Cardiac fibroblast (primary cell): ENCODE measurements at regions not wholly inside any gene's neighbourhood (a gene's known extent, or its start where the extent isn't known, plus 50 kb on each side); places are given as distances from the start of the nearest gene placed in this dataset.

Experiments
- DNase-seq, 2 donors: peaks; one replicate each; pipeline versions ENCODE4 v3.0.0 to v3.0.0-alpha.2; 2010; ENCODE audit warnings: low read depth in 2 of 2
- H3K4me3 ChIP-seq, 2 donors: replicated peaks in 1 of 2; 1 replicate in 1 of 2; 2 replicates in 1 of 2; pipeline ENCODE4 v1.5.1; 2011; ENCODE audit warnings: low read depth in 2 of 2, low read length in 2 of 2, mild to moderate bottlenecking in 2 of 2, moderate library complexity in 1 of 2
- TF ChIP-seq, protein P1 (sequence below): IDR thresholded peaks from one replicate; pipeline ENCODE4 v1.5.1; 2011; ENCODE audit warnings: low read depth, mild to moderate bottlenecking, low read length, inconsistent platforms

DNA sequence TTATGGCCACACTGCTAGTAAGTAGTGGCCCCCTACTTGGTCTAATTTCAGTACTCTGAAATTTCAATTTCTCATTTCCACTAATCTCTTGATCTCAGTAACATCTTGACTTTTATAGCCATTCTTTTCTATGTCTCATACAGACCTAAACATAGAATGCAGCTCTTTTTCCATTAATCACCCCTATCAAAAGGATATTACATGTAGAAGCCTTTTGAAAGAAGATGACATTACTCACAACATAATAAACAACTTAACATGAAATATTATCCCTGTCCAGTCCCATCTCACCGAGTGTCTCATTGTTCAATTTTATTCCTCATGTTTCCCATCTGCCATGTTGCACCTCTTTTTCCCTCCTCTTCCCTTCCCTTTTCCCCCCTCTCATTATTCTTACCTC lies 81.1 kb upstream of the KLHL13 start:
- TF ChIP-seq, protein P1, sequence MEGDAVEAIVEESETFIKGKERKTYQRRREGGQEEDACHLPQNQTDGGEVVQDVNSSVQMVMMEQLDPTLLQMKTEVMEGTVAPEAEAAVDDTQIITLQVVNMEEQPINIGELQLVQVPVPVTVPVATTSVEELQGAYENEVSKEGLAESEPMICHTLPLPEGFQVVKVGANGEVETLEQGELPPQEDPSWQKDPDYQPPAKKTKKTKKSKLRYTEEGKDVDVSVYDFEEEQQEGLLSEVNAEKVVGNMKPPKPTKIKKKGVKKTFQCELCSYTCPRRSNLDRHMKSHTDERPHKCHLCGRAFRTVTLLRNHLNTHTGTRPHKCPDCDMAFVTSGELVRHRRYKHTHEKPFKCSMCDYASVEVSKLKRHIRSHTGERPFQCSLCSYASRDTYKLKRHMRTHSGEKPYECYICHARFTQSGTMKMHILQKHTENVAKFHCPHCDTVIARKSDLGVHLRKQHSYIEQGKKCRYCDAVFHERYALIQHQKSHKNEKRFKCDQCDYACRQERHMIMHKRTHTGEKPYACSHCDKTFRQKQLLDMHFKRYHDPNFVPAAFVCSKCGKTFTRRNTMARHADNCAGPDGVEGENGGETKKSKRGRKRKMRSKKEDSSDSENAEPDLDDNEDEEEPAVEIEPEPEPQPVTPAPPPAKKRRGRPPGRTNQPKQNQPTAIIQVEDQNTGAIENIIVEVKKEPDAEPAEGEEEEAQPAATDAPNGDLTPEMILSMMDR: no peak
- H3K4me3 ChIP-seq: no peak overlapping the region
- no peak for DNase-seq

DNA sequence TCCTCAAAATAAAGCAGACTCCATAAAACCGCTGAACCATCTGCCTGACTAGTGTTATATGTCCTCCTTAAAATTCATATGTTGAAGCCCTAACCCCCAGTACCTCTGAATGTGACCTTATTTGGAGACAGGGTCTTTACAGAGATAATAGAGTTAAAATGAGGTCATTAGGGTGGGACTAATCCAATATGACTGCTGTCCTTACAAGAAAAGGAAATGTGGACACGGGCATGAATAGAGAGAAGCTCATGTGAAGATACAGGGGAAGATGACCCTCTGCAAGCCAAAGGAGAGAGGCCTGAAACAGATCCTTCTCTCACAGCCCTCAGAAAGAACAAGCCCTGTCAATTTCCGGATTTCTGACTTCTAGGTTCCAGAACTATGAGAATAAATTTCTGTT lies 82.0 kb upstream of the KLHL13 start:
- no peak for DNase-seq
- TF ChIP-seq, protein P1: no peak
- H3K4me3 ChIP-seq: no peak overlapping the region

DNA sequence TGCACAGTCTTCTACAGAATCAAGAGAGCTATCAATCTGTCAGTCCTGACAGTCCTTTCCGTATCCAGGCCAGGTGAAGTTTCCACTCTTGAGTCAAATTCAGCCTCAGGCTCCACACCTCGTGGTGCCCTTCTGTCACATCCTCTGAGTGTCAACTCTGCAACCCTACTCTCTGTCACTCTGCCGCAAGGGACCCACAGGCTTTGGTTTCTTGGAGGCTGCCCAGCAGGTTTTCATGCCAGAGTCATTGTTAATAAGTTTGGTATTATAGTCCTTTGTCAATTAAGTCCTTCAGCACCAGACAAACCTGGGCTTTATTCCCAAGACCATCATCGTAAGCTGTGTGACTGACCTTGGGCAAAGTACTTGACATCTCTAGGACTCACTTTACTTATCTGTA lies 83.4 kb upstream of the KLHL13 start:
- TF ChIP-seq, protein P1: no peak
- H3K4me3 ChIP-seq: no peak overlapping the region
- no peak for DNase-seq

DNA sequence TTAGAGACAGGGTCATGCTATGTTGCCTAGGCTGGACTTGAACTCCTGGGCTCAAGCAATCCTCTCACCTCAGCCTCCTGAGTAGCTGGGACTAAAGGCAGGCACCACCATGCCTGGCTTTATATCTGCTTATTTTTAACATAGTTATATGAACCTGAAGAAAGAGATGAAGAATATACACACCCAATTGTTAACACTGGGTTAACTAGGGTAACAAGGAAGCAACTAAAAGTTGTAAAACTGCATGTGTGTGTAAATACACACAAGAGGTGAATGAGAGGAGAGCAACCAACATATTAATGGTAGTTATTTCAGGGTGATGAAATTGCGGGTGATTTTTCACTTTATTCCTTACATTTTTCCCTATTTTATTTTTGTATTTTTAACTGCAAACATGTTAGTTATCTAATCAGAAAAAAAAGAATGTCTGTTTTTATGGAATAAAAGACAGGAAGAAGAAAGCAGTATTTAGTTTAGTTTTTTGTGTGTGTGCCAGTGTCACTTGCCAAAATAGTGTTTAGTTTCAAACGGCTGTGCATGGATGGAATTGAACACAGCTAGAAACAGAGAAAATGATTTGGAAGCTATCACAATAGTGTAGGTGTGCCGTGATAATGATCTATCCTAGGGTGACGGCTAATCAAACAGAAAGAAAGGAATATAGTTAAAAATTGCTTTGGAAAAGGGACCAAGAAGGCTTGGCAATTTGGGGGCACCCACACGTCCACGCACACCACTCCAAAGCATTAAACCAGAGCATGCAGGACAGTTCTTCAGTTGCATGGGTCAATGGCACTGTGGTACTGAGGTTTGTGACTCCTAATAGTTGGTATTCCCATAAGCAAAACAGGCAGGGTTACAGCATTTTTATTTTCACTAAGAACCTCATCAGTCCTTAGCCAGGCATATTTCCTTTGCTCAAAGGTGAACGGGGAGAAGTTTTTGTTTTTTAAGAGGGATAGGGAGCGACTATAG lies 89.1 kb upstream of the KLHL13 start:
- H3K4me3 ChIP-seq: no peak overlapping the region
- DNase-seq: no peak
- TF ChIP-seq, protein P1: no peak

DNA sequence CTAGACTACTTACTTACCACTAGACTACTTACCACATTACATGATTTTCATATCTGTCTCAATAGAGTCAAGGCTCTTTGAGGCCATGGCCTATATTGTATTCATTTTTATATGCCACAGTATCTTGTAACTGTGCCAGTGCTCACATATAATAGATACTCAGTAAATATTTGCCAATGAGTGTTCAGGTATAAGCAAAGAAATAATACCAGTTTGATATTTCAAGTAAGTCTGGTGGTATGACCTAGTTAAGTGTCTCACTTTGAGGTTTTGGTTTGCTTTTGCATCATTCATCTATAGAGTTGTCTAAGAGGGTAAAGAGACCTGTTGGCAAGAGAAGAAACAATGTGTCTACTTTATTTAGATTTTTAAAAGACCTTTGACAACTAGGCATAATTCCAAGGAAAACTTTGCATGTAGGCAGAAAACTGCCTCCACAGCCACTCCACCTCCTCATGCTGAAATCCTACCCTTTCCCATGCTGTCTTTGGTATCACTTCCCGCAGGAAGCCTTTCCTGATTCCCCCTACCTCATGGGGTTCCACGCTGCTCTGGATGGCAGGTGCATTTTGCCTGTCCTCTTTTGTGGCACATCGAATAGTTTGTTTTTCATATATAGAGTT lies 91.3 kb upstream of the KLHL13 start:
- DNase-seq: no peak
- TF ChIP-seq, protein P1: no peak
- no peak overlapping the region for H3K4me3 ChIP-seq

DNA sequence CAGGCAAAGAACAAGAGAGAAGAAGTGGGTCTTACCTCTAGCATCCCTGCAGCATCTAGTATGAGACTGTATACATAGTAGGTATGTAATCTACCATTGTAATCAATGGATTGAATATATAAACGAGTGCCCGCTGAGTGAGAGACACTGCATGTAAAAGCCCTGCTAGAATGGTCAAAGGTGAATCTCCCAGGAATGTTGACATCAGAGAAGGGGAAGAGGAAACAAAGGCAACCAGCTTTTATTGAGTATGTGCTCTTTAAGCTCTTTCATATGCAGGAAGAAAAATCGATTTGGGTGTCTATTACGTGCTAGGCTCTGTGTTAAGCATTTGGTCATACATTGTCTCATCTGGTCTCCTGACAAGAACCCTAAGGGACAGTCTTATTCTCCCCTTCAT lies 91.9 kb upstream of the KLHL13 start:
- TF ChIP-seq, protein P1: no peak
- H3K4me3 ChIP-seq: no peak overlapping the region
- DNase-seq: no peak
